PFSK-1 (cell line): ENCODE measurements at regions not wholly inside any gene's neighbourhood (a gene's known extent, or its start where the extent isn't known, plus 50 kb on each side); places are given as distances from the start of the nearest gene placed in this dataset.

Experiments used
- FOXP2 ChIP-seq: optimal IDR thresholded peaks from 2 replicates; pipeline ENCODE3; 2011; ENCODE audit warnings: borderline replicate concordance, control low read depth, inconsistent platforms; ENCODE audit not compliant: insufficient read depth; ENCODE audit errors: extremely low read length, extremely low read depth
- POLR2AphosphoS5 ChIP-seq: IDR thresholded peaks from 2 replicates; pipeline ENCODE4 v1.6.1; 2012; ENCODE audit warnings: low read depth, mild to moderate bottlenecking, control low read depth, low read length, moderate library complexity

DNA sequence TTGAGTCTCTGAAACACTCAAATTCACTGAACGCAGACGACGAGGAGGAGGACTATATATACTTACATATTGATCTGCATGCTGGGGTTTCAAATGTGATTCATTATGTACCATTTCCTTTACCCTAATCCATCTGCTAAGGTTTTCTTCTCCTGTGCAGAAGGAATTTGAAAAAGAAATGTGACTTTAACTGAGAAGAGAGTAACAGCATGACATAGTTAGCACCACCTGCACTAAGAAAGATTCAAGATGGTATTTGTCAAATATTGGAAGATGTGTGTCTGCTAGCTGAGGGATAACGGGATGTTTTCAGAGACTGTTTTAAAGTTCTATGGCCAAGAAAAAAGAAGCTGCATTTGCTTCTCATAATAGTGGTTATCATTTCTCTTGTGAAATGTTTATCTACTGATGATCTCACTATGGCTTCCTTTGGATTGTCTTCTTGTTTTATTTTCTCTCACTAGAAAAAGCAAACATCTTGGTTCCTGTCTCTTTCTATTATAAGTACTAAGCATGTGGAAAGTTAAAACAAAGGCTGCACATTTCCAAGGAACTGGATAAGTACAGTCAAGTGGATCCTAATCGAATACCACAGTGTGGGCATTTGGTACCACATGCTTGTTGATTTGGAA, 89.8 kb upstream of the TLE4 start:
- TF ChIP-seq POLR2AphosphoS5 (no peak), FOXP2 (no peak)
